Fibroblast of skin of scalp (primary cell): ENCODE measurements at regions not wholly inside any gene's neighbourhood (a gene's known extent, or its start where the extent isn't known, plus 50 kb on each side); places are given as distances from the start of the nearest gene placed in this dataset.

Experiments used
- DNase-seq: peaks from one replicate; pipeline ENCODE4 v3.0.0-alpha.2; 2013

DNA sequence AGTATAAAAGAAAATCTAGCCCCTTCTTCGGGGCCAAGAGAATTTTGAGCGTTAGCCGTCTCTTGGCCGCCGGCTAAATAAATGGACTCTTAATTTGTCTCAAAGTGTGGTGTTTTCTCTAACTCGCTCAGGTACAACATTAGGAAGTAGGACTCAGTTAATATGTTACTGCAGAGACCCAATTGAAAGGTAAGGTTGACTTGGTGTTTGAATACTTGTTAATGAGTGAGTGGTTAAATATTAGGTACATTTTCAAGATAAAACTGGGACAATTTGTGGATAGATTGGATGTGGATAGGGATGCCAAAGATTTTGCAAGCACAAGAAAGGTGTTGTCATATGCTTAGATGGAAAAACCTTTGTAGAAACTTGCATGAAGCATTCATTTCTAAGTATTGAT is 1177.3 kb upstream of the CDH18 start:
- no peak for DNase-seq

DNA sequence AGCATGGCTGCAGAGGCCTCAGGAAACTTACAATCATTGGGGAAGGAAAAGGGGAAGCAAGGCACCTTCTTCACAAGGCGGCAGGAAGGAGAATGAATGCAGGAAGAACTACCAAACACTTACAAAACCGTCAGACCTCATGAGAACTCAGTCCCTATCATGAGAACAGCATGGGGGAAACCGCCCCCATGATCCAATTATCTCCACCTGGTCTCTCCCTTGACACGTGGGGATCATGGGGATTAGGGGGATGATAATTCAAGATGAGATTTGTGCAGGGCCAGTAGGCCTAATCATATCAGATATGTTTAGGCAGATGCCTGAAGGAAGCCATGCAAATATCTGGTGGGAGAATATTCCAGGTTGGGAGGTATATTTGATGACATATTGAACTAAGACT is 1176.4 kb upstream of the CDH18 start:
- no peak for DNase-seq

DNA sequence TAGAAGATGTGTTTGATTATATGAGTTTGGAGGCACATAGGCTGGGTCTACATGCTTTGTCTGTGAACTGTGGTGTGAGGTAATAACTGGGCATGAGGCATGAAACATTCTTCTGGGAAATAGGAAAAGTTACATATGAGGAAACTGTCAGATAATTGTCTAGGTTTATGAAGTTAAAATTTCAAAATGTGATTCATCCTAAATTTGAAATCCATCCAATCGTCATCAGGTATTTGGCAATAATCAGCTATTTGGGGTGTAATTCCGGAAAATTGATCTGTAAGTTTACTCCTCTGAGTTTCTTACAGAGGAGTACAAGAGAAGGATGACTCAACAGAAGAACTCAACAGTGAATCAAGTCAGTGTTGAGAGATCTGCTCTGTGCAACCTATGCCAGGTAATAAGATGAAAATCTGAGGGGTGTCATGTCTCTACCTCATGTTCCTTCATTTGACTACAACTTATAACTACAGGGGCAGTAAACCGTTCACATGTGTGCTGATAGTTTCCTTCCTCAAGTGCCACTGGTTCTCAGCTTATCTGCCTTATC is 1171.6 kb upstream of the CDH18 start:
- no peak for DNase-seq

DNA sequence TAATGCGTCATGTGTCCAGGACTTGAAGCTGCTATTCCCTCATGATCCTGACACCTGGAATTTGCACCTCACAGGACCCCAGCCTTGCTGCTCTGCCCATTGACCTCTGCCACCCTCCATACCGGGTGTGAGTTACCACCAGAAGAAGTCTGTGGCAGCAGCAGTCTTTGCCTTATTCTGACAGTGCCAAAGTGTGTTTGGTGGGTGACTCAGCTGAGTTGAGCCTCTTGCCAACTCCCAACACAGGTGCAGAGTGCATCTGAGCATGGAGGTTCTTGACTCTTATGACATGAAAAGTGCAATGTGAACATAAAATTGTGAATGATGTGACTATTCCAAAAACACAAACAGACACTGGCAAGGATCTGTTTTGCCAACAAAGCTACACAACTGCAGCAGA is 1166.5 kb upstream of the CDH18 start:
- DNase-seq = no peak

DNA sequence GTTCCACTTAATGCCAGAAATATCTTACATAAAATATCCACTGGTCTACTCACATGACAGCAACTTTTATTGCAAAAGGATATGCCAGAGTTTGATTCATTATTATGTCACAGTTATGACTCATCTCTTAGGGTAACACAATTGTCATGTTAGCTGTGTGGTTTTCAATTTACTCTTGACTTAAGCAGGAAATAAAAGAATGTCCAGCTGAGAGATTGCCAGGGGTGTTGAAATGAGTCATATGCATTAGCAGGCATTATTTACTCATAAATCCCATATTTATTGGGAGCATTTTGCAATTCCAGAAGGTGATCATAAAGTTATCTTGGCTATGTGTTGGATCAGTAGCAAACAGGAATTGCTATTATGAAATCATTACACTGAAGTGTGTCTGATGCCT is 1164.6 kb upstream of the CDH18 start:
- peak; percentile 90 for DNase-seq

DNA sequence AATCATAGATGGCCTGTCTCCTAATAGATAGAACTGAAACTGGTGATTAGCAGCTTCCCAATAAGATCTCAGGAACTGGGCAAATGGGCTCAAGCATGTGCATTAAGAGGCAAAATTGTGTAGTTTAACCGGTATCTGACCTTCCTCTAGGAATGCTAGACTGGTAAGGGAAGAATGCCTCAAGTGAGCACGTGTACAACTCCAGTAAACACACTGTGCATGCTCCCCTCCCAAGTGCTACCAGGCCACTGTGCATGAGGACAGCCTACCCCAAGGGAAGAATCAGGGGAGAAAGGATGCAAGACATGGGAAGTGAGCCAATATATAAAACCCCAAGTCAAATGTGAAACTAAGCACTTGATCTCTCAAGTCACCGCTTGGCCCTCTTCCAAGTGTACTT is 1157.4 kb upstream of the CDH18 start:
- peak; percentile 1 for DNase-seq

DNA sequence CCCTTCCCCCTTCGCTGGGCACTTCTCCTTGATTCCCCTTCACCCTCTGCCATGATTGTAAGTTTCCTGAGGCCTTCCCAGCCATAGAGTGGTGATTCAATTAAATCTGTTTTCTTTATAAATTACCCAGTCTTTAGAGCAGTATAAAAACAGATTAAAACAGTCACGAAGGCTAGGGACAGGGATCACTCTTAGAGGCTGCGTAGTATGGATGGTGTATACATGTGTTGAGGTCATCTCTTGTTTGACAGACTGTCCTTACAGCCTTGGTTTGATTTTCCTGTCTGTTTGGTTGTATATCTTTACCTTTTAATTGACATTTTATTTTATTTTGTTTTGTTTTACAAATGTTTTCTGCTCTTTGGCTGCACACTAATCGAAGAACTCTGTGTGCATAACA is 1155.7 kb upstream of the CDH18 start:
- DNase-seq = no peak

DNA sequence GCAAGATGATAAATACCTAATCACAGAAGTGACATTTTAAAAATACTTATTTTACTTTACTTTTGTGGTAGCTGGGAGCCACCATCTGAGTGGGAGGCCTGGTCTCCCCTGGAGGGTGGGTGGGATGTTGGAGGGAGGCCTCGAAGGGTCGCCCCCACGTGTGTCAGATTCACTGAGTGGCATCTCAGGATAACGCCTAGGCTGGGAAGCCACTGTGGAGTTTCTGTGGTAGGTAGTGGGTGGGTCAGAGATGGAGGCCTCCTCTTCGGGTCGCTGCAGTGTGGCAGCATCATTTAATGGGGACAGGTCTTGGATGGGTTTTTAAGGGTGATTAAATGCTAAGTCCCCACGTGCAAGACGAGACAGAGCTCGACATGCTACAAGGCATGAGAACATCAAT is 1154.8 kb upstream of the CDH18 start:
- DNase-seq = no peak

DNA sequence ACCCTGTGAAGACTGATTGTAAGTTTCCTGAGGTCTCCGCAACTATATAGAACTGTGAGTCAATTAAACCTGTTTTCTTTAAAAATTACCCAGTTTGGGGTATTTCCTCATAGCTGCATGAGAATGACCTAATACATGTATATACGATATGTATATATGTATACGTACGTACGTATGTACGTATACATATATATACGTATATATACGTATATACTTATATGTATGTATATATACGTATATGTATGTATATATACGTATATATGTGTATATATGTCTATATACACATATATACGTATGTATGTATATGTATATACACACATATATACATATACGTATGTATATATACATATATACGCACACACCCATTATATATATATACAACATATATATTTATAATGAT is 1153.0 kb upstream of the CDH18 start:
- no peak for DNase-seq

DNA sequence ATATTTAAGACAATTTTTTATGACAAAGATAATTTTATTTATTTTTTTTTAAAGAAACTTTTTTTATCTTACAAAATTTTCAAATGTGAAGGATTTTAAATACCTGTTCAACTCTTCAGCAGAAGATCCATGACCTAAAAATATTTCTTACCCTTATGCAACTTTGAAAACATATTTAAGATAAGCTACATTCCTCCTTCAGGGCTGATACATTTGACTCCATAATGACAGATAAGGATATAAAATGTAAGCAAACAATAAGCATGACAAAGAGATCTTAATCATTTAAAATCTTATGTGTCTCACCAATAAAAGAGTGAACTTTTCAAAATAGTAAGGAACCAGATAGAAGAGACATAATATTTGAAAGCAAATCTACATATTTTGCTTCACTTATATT is 1138.2 kb upstream of the CDH18 start:
- DNase-seq = no peak

DNA sequence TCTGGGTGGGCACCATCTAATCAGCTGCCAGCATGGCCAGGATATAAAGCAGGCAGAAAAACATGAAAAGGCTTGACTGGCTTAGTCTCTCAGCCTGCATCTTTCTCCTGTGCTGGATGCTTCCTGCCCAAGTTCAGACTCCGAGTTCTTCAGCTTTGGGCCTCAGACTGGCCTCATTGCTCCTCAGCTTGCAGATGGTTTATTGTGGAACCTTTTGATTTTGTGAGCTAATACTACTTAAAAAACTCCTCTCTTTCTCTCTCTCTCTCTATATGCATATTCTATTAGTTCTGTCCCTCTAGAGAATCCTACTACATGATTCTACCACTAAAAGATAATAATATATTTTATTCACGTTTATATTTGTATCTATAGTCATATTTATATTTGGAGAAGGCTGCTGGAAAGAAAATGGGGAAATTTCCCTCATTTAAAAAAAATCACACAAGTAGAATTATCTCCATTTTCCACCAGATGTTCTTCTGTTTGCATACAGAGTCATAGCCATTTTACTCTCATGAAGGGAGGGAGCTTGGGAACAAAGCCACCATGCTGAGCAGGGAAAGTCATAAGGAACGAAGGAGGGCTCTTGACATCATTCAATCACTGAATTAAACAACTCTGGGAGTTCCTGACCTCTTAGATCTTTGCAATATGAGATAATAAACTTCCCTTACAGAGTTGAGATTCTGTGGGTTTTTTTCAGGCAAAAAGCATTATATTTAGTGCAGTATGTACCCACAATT is 1137.4 kb upstream of the CDH18 start:
- DNase-seq = no peak

DNA sequence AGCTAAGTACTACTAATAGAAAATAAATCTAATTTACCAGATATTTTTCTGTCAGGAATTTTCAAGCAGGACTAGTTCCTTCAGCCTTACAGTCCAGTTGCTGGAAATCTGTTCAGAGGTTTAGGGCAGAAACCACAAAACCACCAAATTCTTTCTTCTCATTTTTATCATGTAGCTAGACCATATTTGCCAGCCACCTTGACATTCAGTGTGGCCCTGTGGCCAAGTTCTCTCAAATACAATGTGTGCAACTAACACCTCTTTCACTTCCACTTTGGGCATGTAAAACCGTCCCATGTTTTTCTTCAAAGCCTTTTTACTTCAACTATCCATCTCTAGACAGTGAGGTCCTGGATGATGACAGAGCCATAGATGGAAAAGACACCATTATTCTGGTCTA is 1133.2 kb upstream of the CDH18 start:
- DNase-seq = no peak

DNA sequence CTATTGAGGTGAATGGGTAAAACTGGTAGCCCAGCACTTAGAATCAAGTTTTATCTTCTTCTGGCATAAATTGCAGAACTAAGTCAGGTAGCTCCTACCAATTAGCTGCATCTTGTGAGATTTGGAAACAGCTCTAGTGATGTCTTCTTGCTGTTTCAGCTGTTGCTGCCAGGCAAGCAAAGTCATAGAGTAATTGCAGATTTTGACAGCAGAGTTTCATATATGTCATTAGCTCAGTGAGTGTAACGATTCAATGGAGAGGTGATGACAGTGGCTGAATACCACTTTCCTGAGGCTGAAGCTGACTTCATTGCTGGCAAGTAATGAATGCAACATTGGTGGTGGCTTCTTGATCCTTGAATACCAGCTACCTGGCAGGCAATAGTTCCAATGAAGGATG is 1109.7 kb upstream of the CDH18 start:
- no peak for DNase-seq

DNA sequence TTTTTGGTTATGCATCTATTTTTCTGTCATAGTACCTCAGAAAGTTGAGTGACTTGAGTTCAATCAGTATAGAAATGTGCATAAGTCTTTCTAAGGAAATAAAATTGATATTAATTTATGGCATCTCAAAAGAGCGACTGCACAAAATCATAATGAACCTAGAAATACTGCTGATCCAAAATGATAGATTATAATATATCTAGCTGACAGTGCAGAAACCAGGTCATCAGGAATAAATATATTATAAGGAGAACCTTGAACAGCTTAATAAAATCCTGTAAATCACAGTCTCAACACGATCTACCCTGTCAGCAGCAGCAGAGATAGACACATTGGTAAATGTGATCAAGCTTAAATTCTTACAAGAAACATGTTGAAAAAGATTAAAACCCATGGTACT is 1106.6 kb upstream of the CDH18 start:
- DNase-seq = no peak

DNA sequence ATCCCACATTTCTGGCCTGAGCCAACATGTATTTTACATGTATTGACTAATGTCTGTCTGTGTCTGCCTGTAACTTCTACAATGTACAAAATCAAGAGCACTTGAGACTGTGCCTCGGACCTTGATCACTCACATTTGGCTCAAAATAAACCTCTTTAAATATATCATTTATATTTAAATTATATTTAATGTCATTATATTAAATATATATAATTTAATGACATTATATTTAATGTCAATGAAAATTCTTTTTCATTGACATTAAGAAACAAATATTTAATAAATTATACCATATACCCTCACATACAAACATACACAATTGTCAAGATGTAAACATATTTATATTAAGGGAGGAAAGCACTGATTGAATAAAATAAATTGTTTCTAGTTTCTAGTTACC is 1099.8 kb upstream of the CDH18 start:
- no peak for DNase-seq

DNA sequence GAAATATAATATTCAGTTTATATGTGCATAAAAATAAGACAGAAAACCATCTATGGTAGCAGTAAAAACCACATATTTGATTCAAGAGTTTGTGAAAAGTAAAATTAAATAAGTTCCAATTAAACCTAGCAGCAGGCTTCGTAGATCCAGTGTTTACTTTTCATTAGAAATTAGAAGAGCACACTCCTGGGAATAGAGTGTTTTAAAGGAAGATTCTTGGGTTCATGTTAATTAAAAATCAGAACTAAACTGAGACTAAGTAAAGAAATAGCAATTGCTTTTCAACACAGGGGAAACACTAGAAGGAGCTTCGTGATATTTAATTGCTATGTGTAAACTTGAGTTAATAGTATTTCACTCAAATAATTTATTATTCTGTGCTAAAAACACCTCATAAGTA is 1097.8 kb upstream of the CDH18 start:
- DNase-seq = no peak

DNA sequence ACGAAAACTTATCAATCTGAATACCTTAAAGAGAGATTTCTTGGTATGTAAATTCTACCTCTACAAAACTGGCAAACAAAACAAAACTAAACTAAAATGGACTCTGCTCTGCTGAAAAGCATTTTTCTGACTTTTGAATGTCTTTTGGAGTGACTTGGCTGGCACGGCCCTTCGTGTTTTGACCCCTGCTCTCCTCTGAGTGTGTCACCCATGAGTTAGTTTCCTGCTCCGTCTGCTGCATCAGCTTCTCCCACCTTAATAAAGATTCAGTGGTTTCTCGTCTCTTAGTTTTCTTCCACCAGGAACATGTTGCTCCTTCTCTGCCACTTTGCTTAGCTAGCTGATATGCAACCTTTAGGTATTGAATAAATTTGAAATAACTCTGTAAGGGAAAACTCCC is 1084.0 kb upstream of the CDH18 start:
- no peak for DNase-seq

DNA sequence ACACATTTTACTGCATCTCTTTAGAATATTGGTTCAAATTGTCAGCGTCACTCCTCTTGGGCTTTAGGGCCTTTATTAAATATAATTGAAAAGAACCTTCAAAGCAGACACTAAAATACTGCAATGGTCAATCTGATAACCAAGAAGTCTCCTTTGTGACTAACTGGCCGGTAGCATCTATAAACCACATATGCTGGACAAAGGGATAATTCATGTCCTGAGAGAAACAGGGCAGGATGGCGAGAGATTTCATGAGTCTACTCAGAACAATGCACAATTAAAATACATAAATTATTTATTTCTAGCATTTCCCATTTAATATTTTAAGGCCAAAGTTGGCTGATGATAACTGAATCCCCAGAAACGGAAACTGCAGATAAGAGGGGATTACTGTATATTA is 1083.4 kb upstream of the CDH18 start:
- no peak for DNase-seq

DNA sequence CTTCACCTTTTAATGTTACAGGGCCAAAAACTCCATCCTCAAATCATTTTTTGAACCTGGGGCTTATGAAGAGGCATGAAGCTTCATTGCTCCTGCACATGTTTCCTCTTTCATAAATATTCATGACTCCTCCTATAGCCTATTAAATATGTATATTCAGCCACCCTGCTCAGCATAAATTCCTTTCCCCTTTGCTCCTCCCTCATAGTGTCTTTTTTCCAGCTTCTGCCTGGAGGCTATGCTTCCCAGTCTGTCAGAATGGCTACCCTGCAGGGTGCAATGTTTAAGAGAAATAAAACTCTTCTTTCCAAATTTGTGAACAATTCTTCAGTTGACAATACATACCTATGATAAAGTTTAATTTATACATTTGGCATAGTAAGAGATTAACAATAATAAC is 1082.9 kb upstream of the CDH18 start:
- DNase-seq = no peak

DNA sequence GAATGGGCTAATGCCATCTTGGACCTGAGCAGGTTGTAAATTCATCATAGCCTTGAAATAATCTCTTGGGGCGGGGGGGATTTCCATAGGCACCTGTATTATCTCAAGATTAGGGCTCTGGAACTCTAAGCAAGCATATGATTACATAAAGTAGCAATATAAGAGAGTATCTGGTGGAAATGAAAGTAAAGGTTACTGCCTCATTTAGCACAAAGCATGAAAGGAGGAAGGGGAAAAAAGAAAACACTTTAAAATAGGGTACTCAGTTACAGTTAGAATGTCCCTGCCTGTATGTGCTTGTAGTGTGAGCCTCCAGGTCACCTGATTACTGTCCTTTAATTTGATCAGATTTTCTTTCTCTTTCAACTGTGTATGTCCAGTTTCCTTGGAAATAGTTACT is 1079.7 kb upstream of the CDH18 start:
- no peak for DNase-seq

DNA sequence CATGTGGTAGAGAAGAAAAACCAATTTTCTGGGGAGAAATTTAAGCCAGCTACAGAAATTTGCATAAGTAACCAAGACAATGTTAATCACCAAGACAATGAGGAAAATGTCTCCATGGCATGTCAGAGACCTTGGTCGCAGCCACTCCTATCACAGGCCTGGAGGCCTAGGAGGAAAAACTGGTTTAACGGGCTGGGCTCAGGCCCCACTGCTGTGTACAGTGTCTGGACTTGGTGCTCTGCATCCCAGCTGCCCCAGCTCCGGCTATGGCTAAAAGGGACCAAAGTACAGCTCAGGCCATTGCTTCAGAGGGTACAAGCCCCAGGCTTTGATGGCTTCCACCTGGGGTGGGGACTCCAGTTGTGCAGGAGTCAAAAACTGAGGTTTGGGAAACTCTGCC is 1075.1 kb upstream of the CDH18 start:
- DNase-seq = no peak

DNA sequence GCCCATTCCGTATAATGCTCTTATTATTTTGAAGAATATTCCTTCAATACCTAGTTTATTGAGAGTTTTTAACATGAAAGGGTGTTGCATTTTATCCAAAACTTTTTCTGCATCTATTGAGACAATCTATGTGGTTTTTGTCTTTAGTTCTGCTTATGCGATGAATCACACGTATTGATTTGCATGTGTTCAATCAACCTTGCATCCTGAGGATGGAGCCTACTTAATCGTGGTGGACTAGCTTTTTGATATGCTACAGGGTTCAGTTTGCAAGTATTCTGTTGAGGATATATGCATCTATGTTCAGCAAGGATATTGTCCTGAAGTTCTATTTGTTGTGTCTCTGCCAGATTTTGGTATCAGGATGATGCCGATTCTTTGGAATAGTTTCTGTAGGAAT is 1070.3 kb upstream of the CDH18 start:
- DNase-seq = no peak

DNA sequence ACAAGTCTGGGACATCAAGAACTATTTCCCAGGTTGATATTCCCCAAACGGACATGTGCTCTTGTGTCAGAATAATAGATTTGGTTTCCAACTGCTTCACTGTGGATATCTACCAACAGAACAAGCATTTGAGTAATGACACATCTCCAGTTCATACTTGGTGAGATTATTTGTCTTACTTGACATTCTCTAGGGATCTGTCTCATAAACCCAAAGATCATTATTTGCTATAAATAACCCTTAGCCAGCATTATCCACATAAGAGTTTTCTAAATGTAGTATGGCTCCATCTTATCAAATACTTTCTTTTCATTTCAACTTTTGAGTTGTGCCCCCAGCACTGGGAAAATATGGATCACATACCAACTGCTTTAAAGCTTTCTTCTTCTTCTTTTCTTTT is 1063.9 kb upstream of the CDH18 start:
- no peak for DNase-seq

DNA sequence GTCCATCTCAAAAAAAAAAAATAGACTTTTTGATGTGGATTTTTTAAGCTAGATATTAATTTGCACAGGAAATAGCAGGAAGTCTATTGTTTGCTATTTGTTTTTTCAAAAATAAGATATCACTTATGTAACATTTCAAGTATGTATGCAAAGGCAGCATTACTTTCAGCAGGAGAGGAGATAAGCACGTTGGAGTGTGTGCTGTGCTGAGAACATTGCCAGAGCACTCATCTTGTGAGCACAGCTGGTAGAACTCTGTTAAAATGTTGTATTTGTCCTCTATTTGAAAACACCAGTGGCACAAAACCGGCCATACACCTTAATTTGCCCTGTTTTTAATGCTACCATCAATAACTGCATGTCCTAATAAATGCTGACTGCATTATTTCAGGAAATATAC is 1061.9 kb upstream of the CDH18 start:
- DNase-seq = no peak

DNA sequence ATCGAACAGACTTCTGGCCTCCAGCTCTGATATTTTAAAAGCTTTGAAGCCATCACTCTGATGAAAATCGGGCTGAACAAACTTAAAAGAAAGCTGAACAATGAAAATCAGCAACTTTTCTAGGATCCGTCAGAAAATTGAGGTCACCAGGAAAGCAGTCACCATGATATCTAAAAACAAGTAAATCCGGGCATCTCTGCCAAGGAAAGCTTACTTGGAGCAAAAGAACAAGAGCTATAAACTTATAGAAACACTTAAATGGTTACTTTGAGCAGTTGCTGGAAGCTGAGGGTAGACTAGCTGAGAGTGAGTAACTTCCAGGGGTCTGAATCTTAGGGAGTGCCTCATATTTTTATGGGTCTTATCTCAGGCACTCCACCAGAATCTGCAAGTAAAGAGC is 1043.0 kb upstream of the CDH18 start:
- no peak for DNase-seq
